ENCODE measurements at regions not wholly inside any gene's neighbourhood (a gene's known extent, or its start where the extent isn't known, plus 50 kb on each side); places are given as distances from the start of the nearest gene placed in this dataset.
"Not testable (repeated sequence)": the region's sequence is repeated elsewhere in the genome, so short reads cannot be mapped to it uniquely, and the experiment has no call there.

DNA sequence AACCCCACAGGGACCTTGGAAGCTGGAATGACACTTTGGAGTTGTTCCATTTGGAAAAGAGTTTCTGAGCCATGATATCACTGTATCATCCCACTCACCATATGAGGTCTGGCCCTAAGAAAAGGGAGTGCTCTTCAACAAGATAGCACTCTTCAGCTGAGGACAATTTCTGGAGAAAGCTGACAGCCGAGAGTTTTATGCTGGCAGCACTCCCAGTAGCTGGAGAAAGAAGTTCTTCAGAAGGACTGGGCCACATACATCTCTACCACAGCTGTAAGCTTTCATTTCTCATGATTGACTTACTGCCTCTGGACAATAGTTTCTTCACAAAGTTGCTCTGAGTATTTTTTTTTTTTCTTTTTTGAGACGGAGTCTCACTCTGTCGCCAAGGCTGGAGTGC is 914.4 kb upstream of the ADAMTS5 start:
- TF ChIP-seq POLR2A (IDR thresholded peaks at IDR 0.05) = not testable (repeated sequence)
- TF ChIP-seq, protein P1, sequence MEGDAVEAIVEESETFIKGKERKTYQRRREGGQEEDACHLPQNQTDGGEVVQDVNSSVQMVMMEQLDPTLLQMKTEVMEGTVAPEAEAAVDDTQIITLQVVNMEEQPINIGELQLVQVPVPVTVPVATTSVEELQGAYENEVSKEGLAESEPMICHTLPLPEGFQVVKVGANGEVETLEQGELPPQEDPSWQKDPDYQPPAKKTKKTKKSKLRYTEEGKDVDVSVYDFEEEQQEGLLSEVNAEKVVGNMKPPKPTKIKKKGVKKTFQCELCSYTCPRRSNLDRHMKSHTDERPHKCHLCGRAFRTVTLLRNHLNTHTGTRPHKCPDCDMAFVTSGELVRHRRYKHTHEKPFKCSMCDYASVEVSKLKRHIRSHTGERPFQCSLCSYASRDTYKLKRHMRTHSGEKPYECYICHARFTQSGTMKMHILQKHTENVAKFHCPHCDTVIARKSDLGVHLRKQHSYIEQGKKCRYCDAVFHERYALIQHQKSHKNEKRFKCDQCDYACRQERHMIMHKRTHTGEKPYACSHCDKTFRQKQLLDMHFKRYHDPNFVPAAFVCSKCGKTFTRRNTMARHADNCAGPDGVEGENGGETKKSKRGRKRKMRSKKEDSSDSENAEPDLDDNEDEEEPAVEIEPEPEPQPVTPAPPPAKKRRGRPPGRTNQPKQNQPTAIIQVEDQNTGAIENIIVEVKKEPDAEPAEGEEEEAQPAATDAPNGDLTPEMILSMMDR (IDR thresholded peaks at IDR 0.05) = not testable (repeated sequence)
